ENCODE measurements at regions not wholly inside any gene's neighbourhood (a gene's known extent, or its start where the extent isn't known, plus 50 kb on each side); places are given as distances from the start of the nearest gene placed in this dataset.

DNA sequence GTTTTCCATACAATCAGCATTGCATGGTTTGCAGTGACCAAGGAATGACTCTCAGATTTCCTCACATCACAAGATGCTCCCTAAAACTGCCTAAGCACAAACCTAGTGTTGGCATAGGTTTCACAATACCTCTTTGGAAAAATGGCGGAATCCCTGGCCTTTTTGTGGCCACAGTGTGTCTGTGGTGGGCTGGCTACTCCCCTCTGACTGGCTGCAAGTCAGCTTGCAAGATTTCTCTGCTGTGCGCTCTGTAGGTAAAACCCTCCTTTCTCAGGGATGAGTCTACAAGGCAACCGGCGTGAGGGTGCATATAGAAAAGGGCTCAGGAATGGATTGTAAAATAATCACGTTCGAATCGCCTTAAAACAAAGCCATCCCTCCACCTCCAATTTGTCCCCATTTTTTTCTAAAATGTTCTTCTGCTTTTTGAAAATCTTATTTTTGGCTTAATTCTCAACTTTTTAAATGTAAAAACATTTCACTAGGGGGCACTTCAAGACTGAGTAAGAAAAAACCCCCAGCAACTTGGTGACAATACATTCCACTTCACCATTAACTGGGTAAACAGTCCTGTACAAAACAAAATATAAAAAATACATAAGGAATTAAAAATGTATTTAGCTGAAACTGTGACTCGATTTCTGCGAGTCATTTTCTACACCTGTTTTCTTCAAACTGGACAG is 235.6 kb downstream of the STIM2 start:
- DNase-seq (ENCODE audit: low spot score in 2 of 2) (no peak), ATAC-seq (replicated peaks; ENCODE audit: extremely low read depth, poor library complexity, severe bottlenecking) (no peak)
- Mint-ChIP-seq H3K9me3 (no peaks in the 10 kb centered on the region), H3K36me3 (ENCODE audit: insufficient read depth) (no peaks in the 10 kb centered on the region), H3K27ac (ENCODE audit: low read depth) (no peak overlapping the region), H3K4me1 (no peaks in the 10 kb centered on the region), H3K27me3 (peaks cover 30% of the 10 kb centered on the region), H3K4me3 (no peak overlapping the region)

DNA sequence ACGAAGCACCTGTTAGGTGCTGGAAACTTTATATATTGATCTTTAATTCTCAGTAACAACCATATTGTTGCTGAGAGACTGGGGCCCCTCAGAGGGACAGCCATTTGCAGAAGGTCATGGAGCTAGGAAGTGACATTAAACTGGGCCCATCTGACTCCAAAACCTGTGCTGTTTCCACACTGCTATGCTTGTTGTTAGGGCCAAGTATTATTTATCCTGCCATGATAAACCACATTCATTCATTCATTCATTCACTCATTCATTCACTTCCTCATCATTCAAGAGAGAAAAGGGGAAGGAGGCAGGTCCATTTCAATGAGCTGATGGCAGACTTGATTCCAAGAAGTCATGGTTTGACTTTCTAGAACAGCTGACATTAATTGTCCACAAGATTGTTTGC is 237.4 kb downstream of the STIM2 start:
- H3K4me1 Mint-ChIP-seq, result no peaks in the 10 kb centered on the region
- no peak overlapping the region for H3K27ac Mint-ChIP-seq (ENCODE audit: low read depth)
- ATAC-seq (replicated peaks; ENCODE audit: extremely low read depth, poor library complexity, severe bottlenecking) (no peak), DNase-seq (ENCODE audit: low spot score in 2 of 2) (no peak)
- H3K9me3 Mint-ChIP-seq, result no peaks in the 10 kb centered on the region
- peaks cover 27% of the 10 kb centered on the region for H3K27me3 Mint-ChIP-seq
- H3K36me3 Mint-ChIP-seq (ENCODE audit: insufficient read depth), result no peaks in the 10 kb centered on the region
- H3K4me3 Mint-ChIP-seq, result no peak overlapping the region

DNA sequence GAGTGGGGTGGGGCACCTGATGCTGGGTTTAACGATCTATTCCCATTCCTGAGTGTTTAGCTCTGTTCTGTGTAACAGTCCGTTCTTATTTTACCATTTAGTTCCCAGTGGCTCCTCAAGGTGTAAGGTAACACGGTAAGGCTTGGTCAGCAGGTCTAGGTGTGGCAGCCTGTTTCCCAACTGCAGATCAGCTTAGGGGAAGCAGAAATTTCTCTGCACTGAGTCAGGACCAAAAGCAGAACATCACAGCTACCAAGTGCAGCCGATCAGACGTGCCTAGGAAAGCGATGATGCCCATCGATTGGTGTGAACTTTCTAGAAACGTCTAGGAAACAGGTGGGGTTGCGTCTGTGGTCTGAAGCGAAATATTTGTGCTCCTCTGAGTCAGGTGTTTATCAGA is 240.1 kb downstream of the STIM2 start:
- Mint-ChIP-seq H3K36me3 (ENCODE audit: insufficient read depth) (no peaks in the 10 kb centered on the region), H3K27me3 (peaks cover 47% of the 10 kb centered on the region), H3K4me1 (no peaks in the 10 kb centered on the region), H3K4me3 (no peak overlapping the region), H3K9me3 (no peaks in the 10 kb centered on the region), H3K27ac (ENCODE audit: low read depth) (no peak overlapping the region)
- DNase-seq (ENCODE audit: low spot score in 2 of 2) (no peak), ATAC-seq (replicated peaks; ENCODE audit: extremely low read depth, poor library complexity, severe bottlenecking) (no peak)

DNA sequence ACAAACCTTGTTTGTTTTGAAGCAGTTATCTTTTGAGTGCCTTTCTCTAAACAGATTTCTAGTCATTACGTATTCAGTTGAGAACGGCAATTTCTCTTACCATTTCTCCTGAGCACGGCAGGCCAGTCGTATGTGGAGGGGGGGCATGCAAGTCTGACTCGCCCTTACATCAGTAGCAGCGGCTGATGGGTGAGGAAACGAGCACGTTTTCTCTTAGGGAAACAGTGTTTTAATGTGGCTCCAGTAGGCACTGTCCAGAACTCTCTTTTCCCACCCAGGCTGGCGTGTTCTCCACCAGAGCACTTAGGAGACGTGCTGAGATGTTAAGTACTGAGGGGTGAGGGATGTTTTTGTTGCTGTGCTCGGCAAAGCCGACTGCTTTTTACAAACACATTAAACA is 240.5 kb downstream of the STIM2 start:
- DNase-seq (ENCODE audit: low spot score in 2 of 2) (no peak), ATAC-seq (replicated peaks; ENCODE audit: extremely low read depth, poor library complexity, severe bottlenecking) (no peak)
- Mint-ChIP-seq H3K36me3 (ENCODE audit: insufficient read depth) (no peaks in the 10 kb centered on the region), H3K4me1 (no peaks in the 10 kb centered on the region), H3K27ac (ENCODE audit: low read depth) (no peak overlapping the region), H3K9me3 (no peaks in the 10 kb centered on the region), H3K4me3 (no peak overlapping the region), H3K27me3 (peaks cover 51% of the 10 kb centered on the region)

DNA sequence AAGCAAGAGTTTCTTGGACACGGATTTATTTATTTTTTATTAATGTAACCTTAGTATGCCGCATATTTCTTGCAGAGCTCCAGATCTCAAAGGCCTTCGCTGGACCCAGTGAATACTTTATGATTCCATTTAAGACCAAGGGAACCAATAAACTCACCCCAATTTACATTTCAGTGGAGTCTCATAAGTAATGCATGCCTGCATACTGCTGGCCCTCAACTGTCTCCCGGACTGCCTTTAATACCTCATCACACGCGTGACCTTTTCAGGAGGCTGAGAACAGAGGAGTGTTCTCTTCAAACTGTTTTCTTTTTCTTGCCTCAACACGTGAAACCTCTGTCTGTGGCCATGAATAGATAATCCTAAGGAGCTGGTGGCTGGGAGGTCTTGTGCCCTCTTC is 240.9 kb downstream of the STIM2 start:
- no peaks in the 10 kb centered on the region for H3K9me3 Mint-ChIP-seq
- H3K27me3 Mint-ChIP-seq, result peaks cover 56% of the 10 kb centered on the region
- ATAC-seq (replicated peaks; ENCODE audit: extremely low read depth, poor library complexity, severe bottlenecking), result no peak
- H3K4me3 Mint-ChIP-seq, result no peak overlapping the region
- no peak for DNase-seq (ENCODE audit: low spot score in 2 of 2)
- H3K36me3 Mint-ChIP-seq (ENCODE audit: insufficient read depth), result no peaks in the 10 kb centered on the region
- no peak overlapping the region for H3K27ac Mint-ChIP-seq (ENCODE audit: low read depth)
- no peaks in the 10 kb centered on the region for H3K4me1 Mint-ChIP-seq

DNA sequence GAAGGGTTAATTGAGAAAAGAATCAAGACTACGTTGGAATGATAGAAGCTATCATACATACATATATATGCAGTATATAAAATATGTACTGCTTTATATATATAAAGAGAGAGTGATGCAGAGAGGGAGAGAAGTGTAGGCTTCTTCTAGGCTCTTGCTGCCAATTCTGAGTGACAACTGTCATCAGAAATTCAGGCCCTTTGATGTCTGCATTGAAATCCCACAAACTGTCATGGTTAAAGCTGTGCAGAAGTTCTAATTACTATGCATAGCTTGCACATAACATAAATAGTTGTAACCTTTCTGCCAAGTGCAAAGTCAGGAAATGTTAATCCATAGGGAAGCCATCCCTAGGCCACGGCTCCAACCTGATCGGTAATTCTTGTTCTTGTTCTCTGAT is 251.0 kb downstream of the STIM2 start:
- DNase-seq (ENCODE audit: low spot score in 2 of 2) (no peak), ATAC-seq (replicated peaks; ENCODE audit: extremely low read depth, poor library complexity, severe bottlenecking) (no peak)
- no peaks in the 10 kb centered on the region for H3K4me1 Mint-ChIP-seq
- H3K27me3 Mint-ChIP-seq, result peaks cover under 1% of the 10 kb centered on the region
- H3K9me3 Mint-ChIP-seq, result no peaks in the 10 kb centered on the region
- no peaks in the 10 kb centered on the region for H3K36me3 Mint-ChIP-seq (ENCODE audit: insufficient read depth)
- no peak overlapping the region for H3K4me3 Mint-ChIP-seq
- no peak overlapping the region for H3K27ac Mint-ChIP-seq (ENCODE audit: low read depth)

DNA sequence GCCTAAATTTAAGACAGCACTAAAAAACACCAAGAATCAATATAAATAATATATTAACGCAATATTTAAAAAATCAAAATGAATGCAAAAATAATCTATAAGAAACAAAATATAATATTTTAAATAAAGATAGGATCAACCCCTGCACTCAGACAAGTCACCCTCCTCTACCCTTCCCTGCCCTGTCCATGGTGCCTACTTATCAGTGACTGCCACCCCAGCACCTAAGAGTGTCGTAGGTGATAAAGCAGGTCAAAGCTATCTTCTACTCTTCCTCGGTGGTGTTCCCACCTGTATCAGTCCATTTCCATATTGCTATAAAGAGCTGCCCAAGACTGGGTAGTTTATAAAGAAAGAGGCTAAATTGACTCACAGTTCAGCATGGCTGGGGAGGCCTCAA is 251.9 kb downstream of the STIM2 start:
- Mint-ChIP-seq H3K4me3 (no peak overlapping the region), H3K27ac (ENCODE audit: low read depth) (no peak overlapping the region), H3K36me3 (ENCODE audit: insufficient read depth) (no peaks in the 10 kb centered on the region), H3K27me3 (no peaks in the 10 kb centered on the region), H3K9me3 (no peaks in the 10 kb centered on the region), H3K4me1 (no peaks in the 10 kb centered on the region)
- ATAC-seq (replicated peaks; ENCODE audit: extremely low read depth, poor library complexity, severe bottlenecking) (no peak), DNase-seq (ENCODE audit: low spot score in 2 of 2) (no peak)

DNA sequence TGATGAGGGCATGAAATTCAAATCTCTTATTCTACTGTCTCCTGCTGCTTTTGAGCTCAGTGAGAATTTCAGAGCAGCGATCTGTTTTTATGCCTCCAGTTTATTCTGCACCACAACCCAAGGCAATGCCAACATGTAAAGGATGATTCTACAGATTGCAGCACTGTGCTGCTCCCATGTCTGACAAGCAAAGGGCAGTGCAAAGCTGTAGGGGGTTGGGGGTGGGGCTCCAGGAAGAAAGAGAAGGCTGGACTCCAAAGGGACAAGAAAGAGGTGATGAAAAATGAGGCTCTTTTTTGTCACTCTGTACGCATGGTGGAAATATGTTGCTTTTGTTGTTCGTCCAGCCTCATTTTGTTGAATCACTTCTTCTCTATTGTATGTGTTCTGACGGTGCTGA is 254.6 kb downstream of the STIM2 start:
- no peak overlapping the region for H3K27ac Mint-ChIP-seq (ENCODE audit: low read depth)
- no peaks in the 10 kb centered on the region for H3K9me3 Mint-ChIP-seq
- no peaks in the 10 kb centered on the region for H3K4me1 Mint-ChIP-seq
- DNase-seq (ENCODE audit: low spot score in 2 of 2) (no peak), ATAC-seq (replicated peaks; ENCODE audit: extremely low read depth, poor library complexity, severe bottlenecking) (no peak)
- H3K36me3 Mint-ChIP-seq (ENCODE audit: insufficient read depth), result no peaks in the 10 kb centered on the region
- peaks cover 10% of the 10 kb centered on the region for H3K27me3 Mint-ChIP-seq
- no peak overlapping the region for H3K4me3 Mint-ChIP-seq

DNA sequence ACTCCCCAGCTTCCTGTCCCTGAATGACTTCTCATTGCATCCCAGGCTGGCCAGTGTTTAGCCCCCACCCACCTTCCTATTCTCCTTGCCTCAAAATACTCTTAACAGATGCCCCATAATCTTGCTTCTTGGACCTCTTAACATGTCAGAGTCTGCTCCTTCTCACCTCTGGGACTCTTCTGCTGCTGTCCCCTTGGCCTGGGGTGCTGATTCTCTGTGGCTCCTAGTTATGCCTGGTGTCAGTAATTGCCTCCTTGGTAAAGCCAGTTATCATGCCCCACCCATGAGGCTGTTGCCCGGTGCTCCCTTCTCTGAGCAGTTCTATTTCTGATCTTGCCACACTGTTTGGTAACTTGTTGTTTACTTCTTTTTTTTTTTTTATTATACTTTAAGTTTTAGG is 256.8 kb downstream of the STIM2 start:
- DNase-seq (ENCODE audit: low spot score in 2 of 2), result no peak
- H3K27me3 Mint-ChIP-seq, result peaks cover 16% of the 10 kb centered on the region
- H3K36me3 Mint-ChIP-seq (ENCODE audit: insufficient read depth), result no peaks in the 10 kb centered on the region
- ATAC-seq (replicated peaks; ENCODE audit: extremely low read depth, poor library complexity, severe bottlenecking), result no peak
- no peaks in the 10 kb centered on the region for H3K4me1 Mint-ChIP-seq
- H3K9me3 Mint-ChIP-seq, result no peaks in the 10 kb centered on the region
- no peak overlapping the region for H3K4me3 Mint-ChIP-seq
- H3K27ac Mint-ChIP-seq (ENCODE audit: low read depth), result no peak overlapping the region

DNA sequence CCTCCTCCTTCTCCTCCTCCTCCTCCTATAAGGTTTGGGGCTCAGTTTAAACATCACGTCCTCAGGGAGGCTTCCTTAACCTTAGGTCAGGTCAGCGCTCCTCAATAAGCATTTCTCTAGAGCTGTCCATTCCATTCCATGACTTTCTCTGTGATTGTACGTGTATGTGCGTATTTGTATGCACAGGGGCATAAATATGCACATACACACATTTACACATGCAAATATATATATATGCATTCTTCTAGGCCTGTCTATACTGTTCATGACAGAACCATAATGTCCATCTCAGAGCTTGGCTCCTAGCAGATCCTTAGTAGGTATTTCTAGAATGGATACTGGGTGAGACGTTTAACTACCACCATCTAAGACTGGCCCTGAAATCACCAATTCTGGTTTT is 258.6 kb downstream of the STIM2 start:
- no peaks in the 10 kb centered on the region for H3K9me3 Mint-ChIP-seq
- ATAC-seq (replicated peaks; ENCODE audit: extremely low read depth, poor library complexity, severe bottlenecking), result no peak
- H3K36me3 Mint-ChIP-seq (ENCODE audit: insufficient read depth), result no peaks in the 10 kb centered on the region
- H3K4me1 Mint-ChIP-seq, result no peaks in the 10 kb centered on the region
- DNase-seq (ENCODE audit: low spot score in 2 of 2), result no peak
- H3K27me3 Mint-ChIP-seq, result peaks cover 16% of the 10 kb centered on the region
- H3K27ac Mint-ChIP-seq (ENCODE audit: low read depth), result no peak overlapping the region
- H3K4me3 Mint-ChIP-seq, result no peak overlapping the region

DNA sequence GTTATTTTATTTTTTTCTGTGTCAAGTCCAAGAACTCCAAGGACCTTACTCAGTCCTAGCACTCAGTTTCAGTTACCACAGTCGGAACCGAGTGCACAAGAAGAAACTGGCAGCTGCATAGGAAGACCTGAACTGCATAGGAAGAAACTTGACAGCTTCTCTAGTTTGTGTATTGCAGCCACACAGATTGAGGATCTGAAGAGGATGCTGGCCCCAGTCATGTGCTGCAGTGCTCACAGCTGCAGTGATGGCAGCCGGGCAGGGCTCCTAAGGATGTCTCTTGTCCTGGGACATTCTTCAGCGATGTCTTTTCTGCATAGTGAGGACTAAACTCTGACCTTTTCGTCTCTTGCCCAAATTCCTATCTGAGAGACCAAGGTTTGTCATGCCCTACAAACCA is 261.2 kb downstream of the STIM2 start:
- no peak for DNase-seq (ENCODE audit: low spot score in 2 of 2)
- no peaks in the 10 kb centered on the region for H3K36me3 Mint-ChIP-seq (ENCODE audit: insufficient read depth)
- ATAC-seq (replicated peaks; ENCODE audit: extremely low read depth, poor library complexity, severe bottlenecking), result no peak
- no peaks in the 10 kb centered on the region for H3K9me3 Mint-ChIP-seq
- H3K4me1 Mint-ChIP-seq, result no peaks in the 10 kb centered on the region
- peaks cover 28% of the 10 kb centered on the region for H3K27me3 Mint-ChIP-seq
- H3K27ac Mint-ChIP-seq (ENCODE audit: low read depth), result no peak overlapping the region
- no peak overlapping the region for H3K4me3 Mint-ChIP-seq

DNA sequence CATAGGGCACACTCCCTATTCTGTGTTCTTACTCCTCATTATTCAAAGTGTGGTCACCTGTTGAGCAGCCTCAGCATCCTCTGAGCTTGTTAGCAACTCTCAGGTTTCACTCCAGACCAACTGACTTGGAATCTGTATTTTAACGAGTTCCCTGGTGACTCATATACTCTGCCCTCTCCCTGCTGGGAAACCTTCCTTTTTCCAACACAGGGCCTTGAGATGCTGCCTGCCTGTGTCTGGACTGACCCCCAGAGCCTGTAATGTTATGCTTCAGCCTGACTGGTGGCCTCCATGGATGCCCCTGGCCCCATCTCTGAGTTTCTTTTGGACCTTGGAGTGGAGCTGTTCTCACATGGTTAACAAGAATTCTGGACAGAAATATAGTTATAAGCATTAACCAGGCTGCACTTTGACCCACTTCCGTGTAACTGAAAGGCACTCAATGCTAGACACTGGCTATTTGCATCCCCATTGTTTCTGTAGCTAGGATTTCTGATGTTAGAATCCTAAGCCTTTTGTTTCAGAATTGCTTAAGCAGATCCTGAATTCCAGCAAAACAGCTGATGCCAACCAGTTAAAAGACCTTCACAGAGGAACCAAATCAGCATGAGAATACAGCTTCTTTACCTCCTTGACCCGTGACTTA is 262.6 kb downstream of the STIM2 start:
- Mint-ChIP-seq H3K4me1 (no peaks in the 10 kb centered on the region), H3K4me3 (no peak overlapping the region), H3K9me3 (no peaks in the 10 kb centered on the region), H3K36me3 (ENCODE audit: insufficient read depth) (no peaks in the 10 kb centered on the region), H3K27ac (ENCODE audit: low read depth) (no peak overlapping the region), H3K27me3 (peaks cover 29% of the 10 kb centered on the region)
- no peak for ATAC-seq (replicated peaks; ENCODE audit: extremely low read depth, poor library complexity, severe bottlenecking)
- no peak for DNase-seq (ENCODE audit: low spot score in 2 of 2)

DNA sequence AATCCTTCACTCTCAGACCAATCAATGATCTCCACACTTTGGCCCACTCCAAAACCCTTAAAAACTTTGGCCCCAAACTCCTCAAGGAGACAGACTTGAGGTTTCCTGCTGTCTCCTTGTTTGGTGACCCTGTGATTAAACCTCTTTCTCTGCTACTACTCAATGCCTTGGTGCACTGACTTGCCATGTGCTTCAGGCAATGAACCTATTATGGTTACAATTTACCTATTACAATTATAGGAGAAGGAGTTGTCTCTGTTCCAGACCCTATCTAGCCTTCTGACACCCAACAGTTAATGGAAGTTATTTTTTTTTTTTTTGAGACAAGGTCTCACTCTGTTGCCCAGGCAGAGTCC is 263.1 kb downstream of the STIM2 start:
- ATAC-seq (replicated peaks; ENCODE audit: extremely low read depth, poor library complexity, severe bottlenecking), result no peak
- Mint-ChIP-seq H3K27ac (ENCODE audit: low read depth) (no peak overlapping the region), H3K4me1 (no peaks in the 10 kb centered on the region), H3K9me3 (no peaks in the 10 kb centered on the region), H3K27me3 (peaks cover 34% of the 10 kb centered on the region), H3K4me3 (no peak overlapping the region), H3K36me3 (ENCODE audit: insufficient read depth) (no peaks in the 10 kb centered on the region)
- DNase-seq (ENCODE audit: low spot score in 2 of 2), result no peak
